Testis (tissue), 2 donors: ENCODE measurements at regions not wholly inside any gene's neighbourhood (a gene's known extent, or its start where the extent isn't known, plus 50 kb on each side); places are given as distances from the start of the nearest gene placed in this dataset.

ENCODE experiments used
- DNase-seq: peaks from one replicate; pipeline ENCODE4 v3.0.0-alpha.2; 2019
- H3K27ac ChIP-seq, 2 donors: fragments of 200-600 bp; sonication (generic); one replicate each; pipeline ENCODE4 v1.5.1; 2019
- H3K27me3 ChIP-seq: fragments of 200-600 bp; sonication (generic); one replicate; pipeline ENCODE4 v1.5.1; 2019
- H3K36me3 ChIP-seq: fragments of 200-600 bp; sonication (generic); one replicate; pipeline ENCODE4 v1.5.1; 2017; ENCODE audit warnings: low read depth; ENCODE audit errors: missing control alignments
- H3K4me1 ChIP-seq: fragments of 200-600 bp; sonication (generic); one replicate; pipeline ENCODE4 v1.5.1; 2019
- H3K4me3 ChIP-seq, 2 donors: fragments of 200-600 bp; sonication (generic); one replicate each; pipeline ENCODE4 v1.5.1; 2017 to 2019
- H3K9me3 ChIP-seq: fragments of 200-600 bp; sonication (generic); one replicate; pipeline ENCODE4 v1.5.1; 2017
- CTCF ChIP-seq, 3 experiments: fragments of 450-650 bp in 2 of 3; fragments of 200-600 bp in 1 of 3; sonication (generic) in 1 of 3; IDR thresholded peaks; one replicate each; pipeline ENCODE4 v1.5.1; 2016 to 2019; ENCODE audit warnings: antibody characterized with exemption in 3 of 3, mild to moderate bottlenecking in 2 of 3, moderate library complexity in 1 of 3
- POLR2A ChIP-seq: fragments of 450-650 bp; IDR thresholded peaks from one replicate; pipeline ENCODE4 v1.6.1; 2017; ENCODE audit warnings: antibody characterized with exemption, mild to moderate bottlenecking, moderate library complexity
- WGBS, 2 donors: methylation state at CpG; one replicate each; pipeline ENCODE4 v1.1.5; 2018; 5-methylcytosine and 5-hydroxymethylcytosine counted together
- intact Hi-C: fragments of 100-400 bp; cut with DNase I; formaldehyde crosslinking; loops from one replicate; pipeline ENCODE4 v1.15.1; 2023; ENCODE audit warnings: low total_unique reads

DNA sequence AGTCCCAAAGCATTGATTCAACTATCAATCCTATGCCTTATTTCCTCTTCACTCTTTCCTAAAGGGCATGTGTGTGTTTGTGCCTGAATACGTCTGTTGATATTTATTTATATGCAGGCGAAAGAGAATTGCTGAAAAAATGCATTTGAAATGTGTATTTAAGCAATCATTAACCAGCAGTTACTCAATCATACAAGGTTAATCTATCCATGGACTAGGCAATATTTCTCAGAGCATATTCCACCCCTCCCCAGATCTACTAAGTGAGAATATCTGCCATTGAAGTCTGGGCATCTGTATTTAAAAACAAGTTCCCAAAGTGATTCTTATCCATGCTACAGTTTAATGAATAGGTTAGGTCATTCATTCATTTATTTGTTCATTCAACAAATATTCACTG is 113.6 kb downstream of the RASGEF1B start:
- DNase-seq = no peak
- Histone ChIP-seq H3K27me3 (no peaks in the 10 kb centered on the region), H3K9me3 (no peaks in the 10 kb centered on the region), H3K27ac (no peak overlapping the region), H3K36me3 (no peaks in the 10 kb centered on the region), H3K4me1 (no peaks in the 10 kb centered on the region), H3K4me3 (no peak overlapping the region)
- WGBS, 2 donors = 66 to 87% methylated on average over 2 of the region's 2 CpGs
- intact Hi-C loops = no loop called here
- no peak for TF ChIP-seq CTCF (IDR thresholded peaks at IDR 0.05)
- TF ChIP-seq POLR2A = no peak

DNA sequence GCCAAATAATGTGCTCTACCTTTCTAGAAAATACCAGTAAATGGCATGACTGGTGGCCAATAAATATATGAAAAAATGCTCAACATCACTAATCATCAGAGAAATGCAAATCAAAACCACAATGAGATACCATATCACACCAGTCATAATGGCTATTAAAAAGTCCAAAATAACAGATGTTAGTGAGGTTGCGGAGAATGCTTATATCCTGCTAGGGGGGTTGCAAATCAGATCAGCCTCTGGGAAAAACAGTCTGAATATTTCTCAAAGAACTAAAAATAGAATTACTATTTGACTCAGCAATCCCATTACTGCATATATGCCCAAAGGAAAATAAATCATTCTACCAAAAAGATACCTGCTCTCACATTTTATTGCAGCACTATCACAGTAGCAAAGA is 115.1 kb downstream of the RASGEF1B start:
- intact Hi-C loops = no loop called here
- TF ChIP-seq CTCF (IDR thresholded peaks at IDR 0.05) (no peak), POLR2A (no peak)
- no peak for DNase-seq
- Histone ChIP-seq H3K4me1 (no peaks in the 10 kb centered on the region), H3K36me3 (no peaks in the 10 kb centered on the region), H3K27me3 (no peaks in the 10 kb centered on the region), H3K27ac (no peak overlapping the region), H3K9me3 (no peaks in the 10 kb centered on the region), H3K4me3 (no peak overlapping the region)
- WGBS, 2 donors = 90 to 91% methylated on average over 1 of the region's 1 CpG

GRCh38 chr4:81355136-81355535 is 116.6 kb downstream of the RASGEF1B start:
- intact Hi-C loops = no loop called here
- H3K9me3 ChIP-seq = no peaks in the 10 kb centered on the region
- TF ChIP-seq CTCF (IDR thresholded peaks at IDR 0.05) = no peak
- TF ChIP-seq POLR2A = no peak
- 87 to 92% methylated on average over 2 of the region's 2 CpGs for WGBS, 2 donors
- DNase-seq = no peak
- no peaks in the 10 kb centered on the region for H3K27me3 ChIP-seq
- H3K27ac ChIP-seq = no peak overlapping the region
- H3K36me3 ChIP-seq = no peaks in the 10 kb centered on the region
- H3K4me3 ChIP-seq = no peak overlapping the region
- H3K4me1 ChIP-seq = no peaks in the 10 kb centered on the region

GRCh38 chr4:81353861-81354260 is 117.8 kb downstream of the RASGEF1B start:
- intact Hi-C loops = no loop called here
- no peak for TF ChIP-seq POLR2A
- no peak for TF ChIP-seq CTCF (IDR thresholded peaks at IDR 0.05)
- no peak for DNase-seq
- 58 to 68% methylated on average over 1 of the region's 1 CpG for WGBS, 2 donors
- Histone ChIP-seq H3K27ac (no peak overlapping the region), H3K9me3 (no peaks in the 10 kb centered on the region), H3K4me1 (no peaks in the 10 kb centered on the region), H3K36me3 (no peaks in the 10 kb centered on the region), H3K4me3 (no peak overlapping the region), H3K27me3 (no peaks in the 10 kb centered on the region)

GRCh38 chr4:81352446-81352835 is 119.3 kb downstream of the RASGEF1B start:
- Histone ChIP-seq H3K36me3 (no peaks in the 10 kb centered on the region), H3K27me3 (no peaks in the 10 kb centered on the region), H3K4me1 (no peaks in the 10 kb centered on the region), H3K4me3 (no peak overlapping the region), H3K9me3 (no peaks in the 10 kb centered on the region), H3K27ac (no peak overlapping the region)
- TF ChIP-seq POLR2A (no peak), CTCF (IDR thresholded peaks at IDR 0.05) (no peak)
- DNase-seq = no peak
- WGBS, 2 donors = 61 to 72% methylated on average over 2 of the region's 2 CpGs
- intact Hi-C loops = no loop called here
